GM21619 (cell line): ENCODE measurements at regions not wholly inside any gene's neighbourhood (a gene's known extent, or its start where the extent isn't known, plus 50 kb on each side); places are given as distances from the start of the nearest gene placed in this dataset.
"Not testable (repeated sequence)": the region's sequence is repeated elsewhere in the genome, so short reads cannot be mapped to it uniquely, and the experiment has no call there.

Source experiments
- ATAC-seq: cut with Tn5 transposase; IDR thresholded peaks from one replicate; pipeline ENCODE4 v1.9.1; 2021; ENCODE audit not compliant: unreplicated experiment

GRCh38 chr7:24129597-24129996 lies 154.4 kb upstream of the NPY start:
- ATAC-seq, result no peak

- no peak for ATAC-seq
These were observed 153.4 kb upstream of the NPY start for GRCh38 chr7:24130631-24131030.

- ATAC-seq, result peak; percentile 28
These were observed 150.3 kb upstream of the NPY start for GRCh38 chr7:24133691-24134090.

GRCh38 chr7:24134535-24134934 lies 149.5 kb upstream of the NPY start:
- ATAC-seq, result no peak

- peak; percentile 70 for ATAC-seq
These were observed 148.8 kb upstream of the NPY start for GRCh38 chr7:24135003-24135817.

GRCh38 chr7:24137338-24137737 lies 146.7 kb upstream of the NPY start:
- no peak for ATAC-seq

- no peak for ATAC-seq
These were observed 145.6 kb upstream of the NPY start for GRCh38 chr7:24138343-24138742.

GRCh38 chr7:24140001-24140400 lies 144.0 kb upstream of the NPY start:
- ATAC-seq, result no peak

- no peak for ATAC-seq
These were observed 142.0 kb upstream of the NPY start for GRCh38 chr7:24141874-24142509.

- ATAC-seq, result no peak
These were observed 140.4 kb upstream of the NPY start for GRCh38 chr7:24143547-24143946.

GRCh38 chr7:24151944-24152343 lies 132.0 kb upstream of the NPY start:
- ATAC-seq, result no peak

- no peak for ATAC-seq
These were observed 131.6 kb upstream of the NPY start for GRCh38 chr7:24152356-24152755.

- no peak for ATAC-seq
These were observed 131.0 kb upstream of the NPY start for GRCh38 chr7:24152877-24153472.

- ATAC-seq, result no peak
These were observed 126.3 kb upstream of the NPY start for GRCh38 chr7:24157666-24158065.

- no peak for ATAC-seq
These were observed 125.0 kb upstream of the NPY start for GRCh38 chr7:24158975-24159374.

- ATAC-seq, result no peak
These were observed 119.6 kb upstream of the NPY start for GRCh38 chr7:24164401-24164800.

- no peak for ATAC-seq
These were observed 114.8 kb upstream of the NPY start for GRCh38 chr7:24169077-24169624.

- ATAC-seq, result not testable (repeated sequence)
These were observed 112.0 kb upstream of the NPY start for GRCh38 chr7:24171951-24172350.

- ATAC-seq, result no peak
These were observed 111.1 kb upstream of the NPY start for GRCh38 chr7:24172856-24173255.

GRCh38 chr7:24175603-24176002 lies 108.4 kb upstream of the NPY start:
- no peak for ATAC-seq

- no peak for ATAC-seq
These were observed 105.0 kb upstream of the NPY start for GRCh38 chr7:24178811-24179570.
